ENCODE measurements at regions not wholly inside any gene's neighbourhood (a gene's known extent, or its start where the extent isn't known, plus 50 kb on each side); places are given as distances from the start of the nearest gene placed in this dataset.

GRCh38 chr14:95466506-95466905 is 49.9 kb downstream of the SYNE3 start:
- no peak for DNase-seq (ENCODE audit: low read depth)

GRCh38 chr14:95465936-95466335 is 50.5 kb downstream of the SYNE3 start:
- no peak for DNase-seq (ENCODE audit: low read depth)
- no peak overlapping the region for H3K4me3 ChIP-seq (ENCODE audit: low read depth, low read length)

More at GRCh38 chr14:95466506-95466905, 49.9 kb downstream of the SYNE3 start:
- H3K4me3 ChIP-seq (ENCODE audit: low read depth, low read length), result no peak overlapping the region

- no peak for DNase-seq (ENCODE audit: low read depth)
- no peak overlapping the region for H3K4me3 ChIP-seq (ENCODE audit: low read depth, low read length)
Observed at GRCh38 chr14:95465358-95465757, 51.1 kb downstream of the SYNE3 start.

GRCh38 chr14:95464514-95464913 is 51.9 kb downstream of the SYNE3 start:
- DNase-seq (ENCODE audit: low read depth), result no peak
- no peak overlapping the region for H3K4me3 ChIP-seq (ENCODE audit: low read depth, low read length)

GRCh38 chr14:95464103-95464502 is 52.3 kb downstream of the SYNE3 start:
- DNase-seq (ENCODE audit: low read depth), result no peak
- no peak overlapping the region for H3K4me3 ChIP-seq (ENCODE audit: low read depth, low read length)

- DNase-seq (ENCODE audit: low read depth), result no peak
- no peak overlapping the region for H3K4me3 ChIP-seq (ENCODE audit: low read depth, low read length)
Observed at GRCh38 chr14:95463171-95463901, 53.1 kb downstream of the SYNE3 start.

GRCh38 chr14:95462491-95462890 is 54.0 kb downstream of the SYNE3 start:
- H3K4me3 ChIP-seq (ENCODE audit: low read depth, low read length), result no peak overlapping the region
- no peak for DNase-seq (ENCODE audit: low read depth)

- no peak overlapping the region for H3K4me3 ChIP-seq (ENCODE audit: low read depth, low read length)
- no peak for DNase-seq (ENCODE audit: low read depth)
Observed at GRCh38 chr14:95460647-95461478, 55.6 kb downstream of the SYNE3 start.

GRCh38 chr14:95458906-95459305 is 57.5 kb downstream of the SYNE3 start:
- H3K4me3 ChIP-seq (ENCODE audit: low read depth, low read length), result no peak overlapping the region
- DNase-seq (ENCODE audit: low read depth), result no peak

- H3K4me3 ChIP-seq (ENCODE audit: low read depth, low read length), result no peak overlapping the region
- DNase-seq (ENCODE audit: low read depth), result no peak
Observed at GRCh38 chr14:95458459-95458858, 58.0 kb downstream of the SYNE3 start.

GRCh38 chr14:95456281-95456680 is 60.2 kb downstream of the SYNE3 start:
- no peak for DNase-seq (ENCODE audit: low read depth)
- H3K4me3 ChIP-seq (ENCODE audit: low read depth, low read length), result no peak overlapping the region

GRCh38 chr14:95455246-95455645 is 61.2 kb downstream of the SYNE3 start:
- no peak for DNase-seq (ENCODE audit: low read depth)
- H3K4me3 ChIP-seq (ENCODE audit: low read depth, low read length), result no peak overlapping the region

- DNase-seq (ENCODE audit: low read depth), result no peak
- no peak overlapping the region for H3K4me3 ChIP-seq (ENCODE audit: low read depth, low read length)
Observed at GRCh38 chr14:95453713-95453980, 62.8 kb downstream of the SYNE3 start.

- no peak for DNase-seq (ENCODE audit: low read depth)
- H3K4me3 ChIP-seq (ENCODE audit: low read depth, low read length), result no peak overlapping the region
Observed at GRCh38 chr14:95452893-95453712, 63.3 kb downstream of the SYNE3 start.

- no peak for DNase-seq (ENCODE audit: low read depth)
- no peak overlapping the region for H3K4me3 ChIP-seq (ENCODE audit: low read depth, low read length)
Observed at GRCh38 chr14:95452176-95452892, 64.1 kb downstream of the SYNE3 start.

- H3K4me3 ChIP-seq (ENCODE audit: low read depth, low read length), result no peak overlapping the region
- no peak for DNase-seq (ENCODE audit: low read depth)
Observed at GRCh38 chr14:95449131-95449530, 67.3 kb downstream of the SYNE3 start.

GRCh38 chr14:95446470-95446869 is 70.0 kb downstream of the SYNE3 start:
- no peak overlapping the region for H3K4me3 ChIP-seq (ENCODE audit: low read depth, low read length)
- DNase-seq (ENCODE audit: low read depth), result no peak

- no peak for DNase-seq (ENCODE audit: low read depth)
- no peak overlapping the region for H3K4me3 ChIP-seq (ENCODE audit: low read depth, low read length)
Observed at GRCh38 chr14:95445676-95446075, 70.8 kb downstream of the SYNE3 start.

GRCh38 chr14:95445161-95445560 is 71.3 kb downstream of the SYNE3 start:
- no peak for DNase-seq (ENCODE audit: low read depth)
- no peak overlapping the region for H3K4me3 ChIP-seq (ENCODE audit: low read depth, low read length)
